ENCODE measurements at regions not wholly inside any gene's neighbourhood (a gene's known extent, or its start where the extent isn't known, plus 50 kb on each side); places are given as distances from the start of the nearest gene placed in this dataset.

DNA sequence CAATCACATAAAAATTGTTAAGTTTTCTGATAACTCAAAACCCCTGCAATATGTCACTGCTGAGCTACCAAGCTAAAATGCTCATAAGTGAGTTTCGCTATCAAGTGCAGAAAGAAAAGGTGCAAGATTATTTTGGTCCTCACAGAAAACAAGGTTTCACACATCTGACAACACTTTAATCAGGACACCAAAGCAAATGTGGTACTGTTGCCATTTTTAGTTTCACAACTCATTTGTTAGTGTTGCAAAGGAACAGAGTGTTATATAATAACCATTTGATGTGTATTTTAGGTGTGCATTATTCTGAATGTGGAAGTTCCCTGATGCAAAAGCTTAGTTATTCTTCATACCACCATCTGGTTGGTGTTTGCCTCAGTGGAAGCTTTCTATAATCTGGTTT lies 956.2 kb downstream of the DSC3 start:
- H3K4me3 ChIP-seq (replicated peaks in 1 of 3; ENCODE audit: insufficient read depth in 1 of 3, low read depth in 2 of 3, low read length in 3 of 3), result no peak overlapping the region
- ChIA-PET CTCF (ENCODE audit: low intra/inter-chr PET ratio, low total read pairs) (no interaction called here), POLR2A (no interaction called here)
- no peaks in the 10 kb centered on the region for H4K20me1 ChIP-seq (ENCODE audit: insufficient read depth, low read length)
- no peaks in the 10 kb centered on the region for H3K27me3 ChIP-seq (ENCODE audit: control insufficient read depth in 1 of 2, insufficient read depth in 2 of 2, low read length in 2 of 2)
- H3K36me3 ChIP-seq (replicated peaks in 1 of 2; ENCODE audit: control insufficient read depth in 1 of 2, insufficient read depth in 2 of 2, low read length in 2 of 2), result no peaks in the 10 kb centered on the region
- no TSS peak for BruUV-seq (replicated peaks)
- ATAC-seq (no peak), FAIRE-seq (no peak), DNase-seq (ENCODE audit: low spot score) (no peak)
- no peak overlapping the region for H2AFZ ChIP-seq (ENCODE audit: low read length)
- H3K9me3 ChIP-seq (ENCODE audit: low read length), result no peaks in the 10 kb centered on the region
- in situ Hi-C loops (cut with HindIII; ENCODE audit: extremely low pct_ligation_motif_present, low pct_unique_long_range_greater_than_20kb), result no loop called here
- no peak overlapping the region for H3K27ac ChIP-seq (ENCODE audit: extremely low read length, insufficient read depth, low read length)
- TF ChIP-seq ZNF792 (CRISPR knock-in tag; IDR thresholded peaks at IDR 0.05) (no peak), HMG20A (CRISPR knock-in tag; IDR thresholded peaks at IDR 0.05; ENCODE audit: borderline replicate concordance) (no peak), ZNF614 (CRISPR knock-in tag; IDR thresholded peaks at IDR 0.05; ENCODE audit: borderline replicate concordance) (no peak), ARNT2 (CRISPR knock-in tag; IDR thresholded peaks at IDR 0.05; ENCODE audit: low read depth) (no peak), ZSCAN21 (CRISPR knock-in tag; IDR thresholded peaks at IDR 0.05; ENCODE audit: borderline replicate concordance) (no peak), ZNF747 (CRISPR knock-in tag; IDR thresholded peaks at IDR 0.05; ENCODE audit: borderline replicate concordance) (no peak)
- TF ChIP-seq, protein P1, sequence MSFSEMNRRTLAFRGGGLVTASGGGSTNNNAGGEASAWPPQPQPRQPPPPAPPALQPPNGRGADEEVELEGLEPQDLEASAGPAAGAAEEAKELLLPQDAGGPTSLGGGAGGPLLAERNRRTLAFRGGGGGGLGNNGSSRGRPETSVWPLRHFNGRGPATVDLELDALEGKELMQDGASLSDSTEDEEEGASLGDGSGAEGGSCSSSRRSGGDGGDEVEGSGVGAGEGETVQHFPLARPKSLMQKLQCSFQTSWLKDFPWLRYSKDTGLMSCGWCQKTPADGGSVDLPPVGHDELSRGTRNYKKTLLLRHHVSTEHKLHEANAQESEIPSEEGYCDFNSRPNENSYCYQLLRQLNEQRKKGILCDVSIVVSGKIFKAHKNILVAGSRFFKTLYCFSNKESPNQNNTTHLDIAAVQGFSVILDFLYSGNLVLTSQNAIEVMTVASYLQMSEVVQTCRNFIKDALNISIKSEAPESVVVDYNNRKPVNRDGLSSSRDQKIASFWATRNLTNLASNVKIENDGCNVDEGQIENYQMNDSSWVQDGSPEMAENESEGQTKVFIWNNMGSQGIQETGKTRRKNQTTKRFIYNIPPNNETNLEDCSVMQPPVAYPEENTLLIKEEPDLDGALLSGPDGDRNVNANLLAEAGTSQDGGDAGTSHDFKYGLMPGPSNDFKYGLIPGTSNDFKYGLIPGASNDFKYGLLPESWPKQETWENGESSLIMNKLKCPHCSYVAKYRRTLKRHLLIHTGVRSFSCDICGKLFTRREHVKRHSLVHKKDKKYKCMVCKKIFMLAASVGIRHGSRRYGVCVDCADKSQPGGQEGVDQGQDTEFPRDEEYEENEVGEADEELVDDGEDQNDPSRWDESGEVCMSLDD (CRISPR knock-in tag; IDR thresholded peaks at IDR 0.05; ENCODE audit: borderline replicate concordance), result no peak
- no peaks in the 10 kb centered on the region for H3K4me1 ChIP-seq (ENCODE audit: insufficient read depth, low read length)
- intact Hi-C loops (cut with micrococcal nuclease; ENCODE audit: unreplicated experiment), result no loop called here
- H3K4me2 ChIP-seq (ENCODE audit: low read depth, low read length), result no peak overlapping the region
- WGBS (ENCODE audit: low lambda C conversion rate), result 0% methylated on average over 1 of the region's 1 CpG
- H3K79me2 ChIP-seq (ENCODE audit: insufficient read depth, low read length), result no peaks in the 10 kb centered on the region
- no peak overlapping the region for H3K9ac ChIP-seq (ENCODE audit: insufficient read depth, low read depth, low read length)

GRCh38 chr18:30081122-30081521 lies 961.4 kb downstream of the DSC3 start:
- in situ Hi-C loops (cut with HindIII; ENCODE audit: extremely low pct_ligation_motif_present, low pct_unique_long_range_greater_than_20kb) (no loop called here), intact Hi-C loops (cut with micrococcal nuclease; ENCODE audit: unreplicated experiment) (no loop called here)
- POLR2A ChIA-PET, result no interaction called here
- no peaks in the 10 kb centered on the region for H4K20me1 ChIP-seq (ENCODE audit: insufficient read depth, low read length)
- no peak overlapping the region for H3K4me3 ChIP-seq (replicated peaks in 1 of 3; ENCODE audit: insufficient read depth in 1 of 3, low read depth in 2 of 3, low read length in 3 of 3)
- no peaks in the 10 kb centered on the region for H3K79me2 ChIP-seq (ENCODE audit: insufficient read depth, low read length)
- TF ChIP-seq, protein P2, sequence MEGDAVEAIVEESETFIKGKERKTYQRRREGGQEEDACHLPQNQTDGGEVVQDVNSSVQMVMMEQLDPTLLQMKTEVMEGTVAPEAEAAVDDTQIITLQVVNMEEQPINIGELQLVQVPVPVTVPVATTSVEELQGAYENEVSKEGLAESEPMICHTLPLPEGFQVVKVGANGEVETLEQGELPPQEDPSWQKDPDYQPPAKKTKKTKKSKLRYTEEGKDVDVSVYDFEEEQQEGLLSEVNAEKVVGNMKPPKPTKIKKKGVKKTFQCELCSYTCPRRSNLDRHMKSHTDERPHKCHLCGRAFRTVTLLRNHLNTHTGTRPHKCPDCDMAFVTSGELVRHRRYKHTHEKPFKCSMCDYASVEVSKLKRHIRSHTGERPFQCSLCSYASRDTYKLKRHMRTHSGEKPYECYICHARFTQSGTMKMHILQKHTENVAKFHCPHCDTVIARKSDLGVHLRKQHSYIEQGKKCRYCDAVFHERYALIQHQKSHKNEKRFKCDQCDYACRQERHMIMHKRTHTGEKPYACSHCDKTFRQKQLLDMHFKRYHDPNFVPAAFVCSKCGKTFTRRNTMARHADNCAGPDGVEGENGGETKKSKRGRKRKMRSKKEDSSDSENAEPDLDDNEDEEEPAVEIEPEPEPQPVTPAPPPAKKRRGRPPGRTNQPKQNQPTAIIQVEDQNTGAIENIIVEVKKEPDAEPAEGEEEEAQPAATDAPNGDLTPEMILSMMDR (CRISPR knock-in tag; IDR thresholded peaks at IDR 0.05), result 0 out of 2 replicates have a peak, but pooled peaks have one; percentile 16
- TF ChIP-seq, protein P3, sequence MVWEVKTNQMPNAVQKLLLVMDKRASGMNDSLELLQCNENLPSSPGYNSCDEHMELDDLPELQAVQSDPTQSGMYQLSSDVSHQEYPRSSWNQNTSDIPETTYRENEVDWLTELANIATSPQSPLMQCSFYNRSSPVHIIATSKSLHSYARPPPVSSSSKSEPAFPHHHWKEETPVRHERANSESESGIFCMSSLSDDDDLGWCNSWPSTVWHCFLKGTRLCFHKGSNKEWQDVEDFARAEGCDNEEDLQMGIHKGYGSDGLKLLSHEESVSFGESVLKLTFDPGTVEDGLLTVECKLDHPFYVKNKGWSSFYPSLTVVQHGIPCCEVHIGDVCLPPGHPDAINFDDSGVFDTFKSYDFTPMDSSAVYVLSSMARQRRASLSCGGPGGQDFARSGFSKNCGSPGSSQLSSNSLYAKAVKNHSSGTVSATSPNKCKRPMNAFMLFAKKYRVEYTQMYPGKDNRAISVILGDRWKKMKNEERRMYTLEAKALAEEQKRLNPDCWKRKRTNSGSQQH (CRISPR knock-in tag; IDR thresholded peaks at IDR 0.05; ENCODE audit: low read depth), result no peak
- no TSS peak for BruUV-seq (replicated peaks)
- no peak overlapping the region for H3K4me2 ChIP-seq (ENCODE audit: low read depth, low read length)
- DNase-seq (ENCODE audit: low spot score) (no peak), ATAC-seq (peak; percentile 59), FAIRE-seq (no peak)
- no peaks in the 10 kb centered on the region for H3K36me3 ChIP-seq (replicated peaks in 1 of 2; ENCODE audit: control insufficient read depth in 1 of 2, insufficient read depth in 2 of 2, low read length in 2 of 2)
- CTCF ChIA-PET (ENCODE audit: low intra/inter-chr PET ratio, low total read pairs), result no interaction called here
- H3K4me1 ChIP-seq (ENCODE audit: insufficient read depth, low read length), result no peaks in the 10 kb centered on the region
- no peaks in the 10 kb centered on the region for H3K27me3 ChIP-seq (ENCODE audit: control insufficient read depth in 1 of 2, insufficient read depth in 2 of 2, low read length in 2 of 2)
- H3K9ac ChIP-seq (ENCODE audit: insufficient read depth, low read depth, low read length), result no peak overlapping the region
- peaks cover 2% of the 10 kb centered on the region; the same call in 1 of the 2 replicates for H3K9me3 ChIP-seq (ENCODE audit: low read length)
- no peak overlapping the region for H3K27ac ChIP-seq (ENCODE audit: extremely low read length, insufficient read depth, low read length)
- H2AFZ ChIP-seq (ENCODE audit: low read length), result no peak overlapping the region
